ENCODE measurements at regions not wholly inside any gene's neighbourhood (a gene's known extent, or its start where the extent isn't known, plus 50 kb on each side); places are given as distances from the start of the nearest gene placed in this dataset.
"Not testable (repeated sequence)": the region's sequence is repeated elsewhere in the genome, so short reads cannot be mapped to it uniquely, and the experiment has no call there.

GRCh38 chrX:149420566-149420965 is 84.5 kb downstream of the IDS start:
- not testable (repeated sequence) for DNase-seq

GRCh38 chrX:149398027-149398426 is 107.1 kb downstream of the IDS start:
- no peak for DNase-seq

- DNase-seq: no peak
Observed at GRCh38 chrX:149392921-149393320, 112.2 kb downstream of the IDS start.

- DNase-seq: no peak
Observed at GRCh38 chrX:149383852-149384251, 121.3 kb downstream of the IDS start.

DNA sequence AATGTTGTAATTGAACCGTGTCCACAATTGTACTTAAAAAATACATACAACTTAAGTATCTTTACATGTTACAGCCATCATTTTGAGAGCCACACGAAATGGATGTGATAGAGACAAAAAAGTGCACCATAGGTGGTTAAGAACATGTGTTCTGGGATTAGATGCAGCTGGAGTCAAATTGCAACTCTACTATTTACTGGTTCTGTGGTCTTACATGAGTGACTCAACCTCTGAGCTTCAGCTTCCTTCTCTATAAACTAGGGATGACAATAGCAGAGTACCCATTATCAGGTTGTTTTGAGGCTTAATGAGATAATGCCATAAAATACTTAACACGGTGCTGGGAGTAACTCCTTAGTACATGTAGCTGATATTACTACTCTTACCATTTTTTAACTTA is 130.4 kb downstream of the IDS start:
- DNase-seq: no peak

DNA sequence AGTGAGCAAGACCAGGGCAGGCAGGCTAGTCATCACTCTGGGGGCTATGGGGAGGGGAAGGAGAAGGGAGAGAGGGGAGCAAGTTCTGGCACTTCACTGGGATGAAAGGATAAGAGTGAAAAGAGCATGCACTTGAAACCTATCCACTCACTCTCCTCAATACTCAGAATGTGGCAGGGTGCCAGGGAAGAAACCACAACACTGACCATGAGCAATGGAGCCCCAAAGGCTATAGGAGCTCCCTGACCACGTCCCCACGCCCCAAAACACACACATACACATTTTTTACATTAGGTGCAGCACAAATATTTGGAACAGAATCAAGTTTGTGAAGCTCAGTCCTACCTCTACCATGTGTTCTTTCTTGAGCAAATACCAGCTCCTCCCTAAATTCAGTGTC is 132.2 kb downstream of the IDS start:
- DNase-seq: no peak

- DNase-seq: no peak
Observed at GRCh38 chrX:149371986-149372385, 133.1 kb downstream of the IDS start.

- no peak for DNase-seq
Observed at GRCh38 chrX:149370097-149370496, 135.0 kb downstream of the IDS start.

- DNase-seq: no peak
Observed at GRCh38 chrX:149365552-149365951, 139.6 kb downstream of the IDS start.

- DNase-seq: no peak
Observed at GRCh38 chrX:149365061-149365460, 140.0 kb downstream of the IDS start.

- DNase-seq: no peak
Observed at GRCh38 chrX:149363965-149364364, 141.1 kb downstream of the IDS start.

GRCh38 chrX:149346306-149346705 is 158.8 kb downstream of the IDS start:
- no peak for DNase-seq

GRCh38 chrX:149322316-149322715 is 182.8 kb downstream of the IDS start:
- no peak for DNase-seq

DNA sequence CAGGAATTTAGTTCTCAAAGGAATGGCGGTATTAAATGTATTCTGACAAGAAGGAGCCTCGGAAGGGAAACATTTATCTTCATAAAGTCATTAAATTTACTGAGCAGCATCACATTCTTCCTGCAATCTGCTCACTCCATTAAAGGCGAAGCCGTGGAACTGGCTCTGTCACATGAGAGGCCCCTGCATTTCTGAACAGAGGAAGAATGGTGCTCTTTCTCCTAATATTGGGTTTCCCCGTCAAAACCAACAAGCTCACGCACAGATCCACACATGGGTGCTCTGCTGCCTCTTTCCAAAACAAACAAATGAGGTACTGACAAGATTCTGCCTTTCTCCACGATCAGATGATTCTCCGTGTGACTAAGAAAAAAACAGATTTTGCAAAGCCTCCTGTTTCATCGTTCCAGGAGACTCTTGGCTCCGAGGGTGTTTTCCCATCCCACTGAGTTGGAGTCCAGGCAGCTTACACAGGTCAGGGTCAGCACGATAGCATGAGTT is 191.2 kb downstream of the IDS start:
- DNase-seq: no peak

GRCh38 chrX:149312988-149313387 is 192.1 kb downstream of the IDS start:
- DNase-seq: no peak

GRCh38 chrX:149312097-149312496 is 193.0 kb downstream of the IDS start:
- DNase-seq: no peak

DNA sequence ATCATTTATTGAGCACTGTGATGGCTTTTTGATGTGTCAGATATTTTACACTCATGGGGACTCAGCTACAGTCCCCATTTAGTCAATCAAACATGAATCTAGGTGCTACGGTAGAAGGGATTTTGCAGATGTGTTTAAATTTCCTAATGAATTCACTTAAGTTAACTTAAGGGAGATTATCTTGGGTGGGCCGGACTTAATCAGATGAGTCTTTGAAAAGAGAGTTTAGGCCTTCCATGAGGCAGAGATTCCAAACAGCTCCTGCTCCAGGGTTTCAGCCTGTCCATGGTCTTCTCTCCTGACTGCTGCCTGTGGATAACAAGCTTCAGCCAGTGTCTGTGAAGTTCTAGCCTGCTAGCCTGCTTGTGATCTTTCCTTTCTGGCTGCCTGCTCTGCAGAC is 202.4 kb downstream of the IDS start:
- no peak for DNase-seq

DNA sequence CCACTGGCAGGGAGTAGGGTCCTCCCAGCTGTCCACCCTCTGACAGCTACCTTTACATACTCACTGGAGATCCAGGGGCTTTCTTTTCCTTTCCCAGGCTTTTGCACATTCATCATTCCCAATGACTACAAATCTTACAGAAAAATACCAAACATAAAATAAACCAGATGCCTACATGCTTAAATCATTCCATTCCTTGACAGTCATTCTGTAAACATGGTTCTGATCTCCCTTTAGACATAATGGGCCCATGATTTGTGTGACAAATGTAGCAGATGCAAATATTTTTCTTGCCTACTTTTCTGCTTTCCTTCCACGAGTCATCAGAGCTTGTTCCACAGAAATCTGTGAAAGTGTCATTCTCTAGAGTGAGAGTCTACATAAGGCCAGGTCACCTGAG is 207.0 kb downstream of the IDS start:
- DNase-seq: no peak

- no peak for DNase-seq
Observed at GRCh38 chrX:149296092-149296491, 209.0 kb downstream of the IDS start.

- DNase-seq: no peak
Observed at GRCh38 chrX:149286940-149287349, 218.2 kb downstream of the IDS start.

DNA sequence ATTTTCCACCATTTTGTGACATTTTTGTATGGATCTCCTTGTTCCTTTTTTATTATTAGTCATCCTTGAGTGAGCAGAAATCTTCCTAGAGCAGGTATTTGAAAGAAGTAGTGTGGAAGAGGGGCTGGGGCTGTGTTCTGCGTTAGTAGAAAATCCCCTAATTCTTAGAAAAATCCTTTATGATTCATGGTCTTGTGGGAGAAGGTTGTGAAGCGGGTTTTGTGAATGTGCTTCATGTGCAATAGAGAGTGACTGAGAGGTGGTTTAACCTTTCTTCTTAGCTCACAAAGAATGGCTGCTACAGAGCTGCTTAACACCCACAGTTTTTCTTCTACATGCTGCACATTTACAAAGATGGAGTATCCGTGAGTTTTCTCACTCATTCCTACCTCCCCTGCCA is 220.5 kb downstream of the IDS start:
- DNase-seq: no peak

DNA sequence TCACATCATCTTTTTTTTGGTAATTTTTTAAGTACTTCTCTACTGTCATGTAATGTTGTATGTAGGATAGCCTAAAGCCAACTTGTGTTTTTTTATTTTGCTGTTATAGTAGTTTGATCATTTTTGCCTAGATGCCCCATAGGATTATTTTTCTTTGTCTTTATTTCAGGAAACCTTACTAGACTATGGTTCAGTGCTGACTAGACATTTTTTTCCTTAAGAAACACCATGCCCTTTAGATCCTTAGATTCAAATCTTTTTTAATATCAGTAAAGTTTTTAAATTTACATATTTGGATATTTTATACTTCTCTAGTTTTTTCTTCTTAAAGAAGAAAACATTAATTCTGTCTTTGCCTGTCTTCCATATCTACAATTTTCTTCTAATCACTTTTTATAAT is 221.3 kb downstream of the IDS start:
- no peak for DNase-seq

DNA sequence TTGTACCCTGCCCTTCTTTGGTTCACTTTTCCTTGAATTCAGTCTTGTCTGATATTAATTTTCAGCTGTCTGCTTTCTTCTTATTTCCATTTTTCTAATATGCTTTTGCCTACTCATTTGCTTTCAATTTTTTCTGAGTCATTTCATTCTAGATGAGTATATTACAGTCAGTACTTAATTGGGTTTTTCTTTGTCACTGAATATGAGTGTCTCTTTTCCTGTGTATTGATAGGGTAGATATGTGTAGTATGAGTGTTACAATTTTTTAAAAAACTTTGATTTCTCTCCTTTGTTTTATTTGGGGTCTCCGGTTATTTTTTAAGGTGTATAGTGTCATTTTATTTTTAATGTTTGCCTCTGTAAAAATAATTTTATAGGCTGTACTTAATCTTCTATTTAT is 222.2 kb downstream of the IDS start:
- DNase-seq: no peak

GRCh38 chrX:149280011-149280410 is 225.1 kb downstream of the IDS start:
- DNase-seq: no peak

DNA sequence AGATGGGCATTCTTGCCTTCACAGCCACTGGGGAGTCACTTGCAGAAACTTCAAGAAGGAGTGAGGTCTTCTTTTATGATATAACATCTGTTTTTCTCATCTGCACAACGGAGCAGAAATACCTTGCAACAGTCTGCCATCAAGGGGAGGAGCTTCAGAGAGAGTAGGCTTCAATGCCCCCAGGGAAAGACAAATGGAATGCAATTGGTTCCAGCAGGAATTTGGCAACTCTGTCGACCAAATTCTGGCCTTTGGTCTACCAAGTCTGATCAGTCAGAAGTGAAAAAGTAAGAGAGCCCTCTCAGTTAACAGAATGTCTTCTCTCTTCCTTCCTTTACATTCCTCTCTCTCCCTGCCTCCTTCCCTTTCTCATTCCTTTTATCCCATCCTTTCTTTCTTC is 229.3 kb downstream of the IDS start:
- DNase-seq: no peak

DNA sequence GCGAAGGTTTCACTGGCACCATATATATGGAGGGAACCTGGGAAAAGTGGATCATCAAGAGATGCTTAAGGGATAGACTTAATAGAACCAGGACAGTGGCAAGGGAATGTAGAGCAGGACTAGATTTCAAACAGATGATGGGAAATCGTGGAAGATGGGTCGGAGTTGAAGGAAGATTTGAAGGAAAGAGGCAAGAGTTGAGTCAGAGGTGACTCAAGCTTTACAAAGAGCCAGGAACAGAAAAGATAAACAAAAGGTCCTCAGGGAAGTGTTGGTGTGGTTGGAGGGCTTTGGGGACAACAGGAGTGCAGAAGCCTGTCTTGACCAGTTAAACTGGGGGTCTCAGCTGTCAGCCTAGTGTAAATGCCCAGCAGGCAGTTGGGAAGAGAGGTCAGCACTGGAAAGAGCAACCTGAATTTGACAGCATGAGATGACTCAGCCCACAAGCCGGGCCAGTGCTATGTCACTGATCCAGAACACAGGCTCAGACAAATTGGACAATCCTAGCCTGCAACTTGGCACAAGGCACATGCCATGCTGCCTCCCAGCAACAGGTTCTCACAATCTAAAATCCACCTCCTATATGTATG is 230.5 kb downstream of the IDS start:
- DNase-seq: no peak

Measured in GF-D8 (cell line).